Astrocyte (in vitro differentiated cells and primary cell): ENCODE measurements at regions not wholly inside any gene's neighbourhood (a gene's known extent, or its start where the extent isn't known, plus 50 kb on each side); places are given as distances from the start of the nearest gene placed in this dataset.

Experiments used
- CTCF ChIP-seq: IDR thresholded peaks from 2 replicates; pipeline ENCODE4 v1.5.1; 2011; ENCODE audit warnings: low read depth, mild to moderate bottlenecking, inconsistent platforms, low read length, moderate library complexity; ENCODE audit not compliant: insufficient read depth
- EZH2 ChIP-seq: IDR thresholded peaks from 2 replicates; pipeline ENCODE4 v1.6.1; 2012; ENCODE audit warnings: mild to moderate bottlenecking, low read length, inconsistent platforms; ENCODE audit not compliant: insufficient read depth

DNA sequence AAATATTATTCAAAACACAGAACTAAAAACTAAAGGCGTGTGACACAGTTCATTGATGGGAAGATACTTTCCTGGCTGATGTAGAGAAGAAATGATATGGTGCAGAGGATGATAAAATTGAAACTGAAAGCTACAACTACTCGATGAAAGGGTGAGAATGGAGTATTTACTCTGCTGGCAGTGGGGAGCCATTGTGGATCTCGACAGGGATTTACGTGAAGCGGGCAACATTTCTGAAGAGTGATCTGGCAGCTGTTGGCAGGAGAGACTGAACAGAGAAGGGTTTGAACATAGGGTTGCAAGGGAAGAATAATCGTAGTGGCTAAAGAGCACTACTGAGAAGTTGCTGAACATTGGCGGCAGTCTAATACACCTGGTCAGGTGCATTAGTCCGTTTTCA, 464.9 kb downstream of the PDZRN4 start:
- TF ChIP-seq CTCF (no peak), EZH2 (no peak)
